Glutamatergic neuron (in vitro differentiated cells): ENCODE measurements at regions not wholly inside any gene's neighbourhood (a gene's known extent, or its start where the extent isn't known, plus 50 kb on each side); places are given as distances from the start of the nearest gene placed in this dataset.

Experiments used
- DNase-seq: peaks from one replicate; pipeline ENCODE4 v3.0.0; 2022
- H3K27ac Mint-ChIP-seq: one replicate; pipeline ENCODE4 v1.8.0; 2020; ENCODE audit warnings: mild to moderate bottlenecking, mixed read lengths, inconsistent platforms; ENCODE audit not compliant: unreplicated experiment
- H3K27me3 Mint-ChIP-seq: one replicate; pipeline ENCODE4 v1.8.0; 2020; ENCODE audit warnings: mild to moderate bottlenecking, moderate library complexity, mixed read lengths, inconsistent platforms; ENCODE audit not compliant: unreplicated experiment
- H3K36me3 Mint-ChIP-seq: one replicate; pipeline ENCODE4 v1.8.0; 2020; ENCODE audit warnings: mild to moderate bottlenecking, mixed read lengths, inconsistent platforms; ENCODE audit not compliant: unreplicated experiment
- H3K4me1 Mint-ChIP-seq: one replicate; pipeline ENCODE4 v1.8.0; 2020; ENCODE audit warnings: mild to moderate bottlenecking, low read depth, mixed read lengths, inconsistent platforms; ENCODE audit not compliant: unreplicated experiment
- H3K4me3 Mint-ChIP-seq: one replicate; pipeline ENCODE4 v1.8.0; 2020; ENCODE audit warnings: mild to moderate bottlenecking, mixed read lengths, inconsistent platforms; ENCODE audit not compliant: unreplicated experiment
- H3K9me3 Mint-ChIP-seq: one replicate; pipeline ENCODE4 v1.8.0; 2020; ENCODE audit warnings: mild to moderate bottlenecking, moderate library complexity, mixed read lengths, inconsistent platforms; ENCODE audit not compliant: unreplicated experiment
- TF ChIP-seq, protein P1 (sequence below): fragments of 200-600 bp; sonication (generic); IDR thresholded peaks from one replicate; pipeline ENCODE4 v1.5.0; 2021; ENCODE audit not compliant: partially characterized antibody, unreplicated experiment

DNA sequence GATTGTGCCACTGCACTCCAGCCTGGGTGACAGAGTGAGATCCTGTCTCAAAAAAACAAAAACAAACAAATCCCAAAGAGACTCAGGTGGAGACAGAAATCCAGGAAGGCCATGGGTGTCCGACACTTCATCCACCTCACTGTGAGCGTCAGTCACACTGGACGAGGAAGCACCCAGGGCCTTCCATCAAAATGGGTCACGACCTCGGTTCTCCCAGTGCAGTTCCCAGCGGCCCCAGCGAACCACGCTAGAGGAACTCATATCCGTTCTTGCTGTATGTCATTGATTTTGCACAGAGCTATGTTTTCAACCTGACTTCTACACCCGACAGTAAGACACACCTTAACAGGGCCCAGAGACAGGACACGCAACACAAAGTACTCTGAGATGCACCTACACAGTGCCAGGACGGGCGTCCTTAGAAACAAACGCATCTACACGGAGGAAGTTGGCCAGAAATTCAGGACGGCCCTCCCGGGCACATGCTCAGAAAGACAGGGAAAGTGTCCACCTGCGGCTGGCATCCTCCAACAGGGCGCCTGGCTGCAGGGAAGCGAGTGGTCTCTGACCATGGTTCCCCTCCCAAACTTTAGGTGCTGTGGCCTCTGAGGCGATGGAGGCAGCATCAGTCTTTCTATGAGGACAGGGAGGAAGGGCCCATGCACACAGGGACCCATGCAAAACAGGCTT lies 410.5 kb downstream of the CTTN start:
- DNase-seq, result no peak
- peaks cover 5% of the 10 kb centered on the region for H3K36me3 Mint-ChIP-seq

DNA sequence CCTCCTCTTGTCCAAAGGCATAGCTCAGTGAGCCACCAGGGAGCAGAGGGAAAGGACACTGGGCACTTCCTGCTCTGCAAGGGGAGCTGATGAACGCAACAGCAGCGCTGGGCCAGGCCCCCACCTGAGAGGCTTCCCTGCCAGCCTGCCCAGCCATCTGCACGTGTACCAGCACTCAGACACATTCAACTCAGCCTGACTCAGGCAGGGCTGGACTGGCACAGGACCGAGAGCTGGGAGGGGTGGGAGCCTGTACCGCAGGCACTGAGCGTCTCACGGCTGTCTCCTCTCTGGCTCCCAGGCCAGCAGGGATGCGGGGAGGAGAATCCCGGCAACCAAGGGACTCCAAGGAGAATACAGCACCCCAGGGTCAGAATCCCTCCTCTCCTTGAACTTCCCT lies 411.8 kb downstream of the CTTN start:
- Mint-ChIP-seq H3K36me3 (peaks cover 5% of the 10 kb centered on the region), H3K27ac (no peak overlapping the region)
- TF ChIP-seq, protein P1, sequence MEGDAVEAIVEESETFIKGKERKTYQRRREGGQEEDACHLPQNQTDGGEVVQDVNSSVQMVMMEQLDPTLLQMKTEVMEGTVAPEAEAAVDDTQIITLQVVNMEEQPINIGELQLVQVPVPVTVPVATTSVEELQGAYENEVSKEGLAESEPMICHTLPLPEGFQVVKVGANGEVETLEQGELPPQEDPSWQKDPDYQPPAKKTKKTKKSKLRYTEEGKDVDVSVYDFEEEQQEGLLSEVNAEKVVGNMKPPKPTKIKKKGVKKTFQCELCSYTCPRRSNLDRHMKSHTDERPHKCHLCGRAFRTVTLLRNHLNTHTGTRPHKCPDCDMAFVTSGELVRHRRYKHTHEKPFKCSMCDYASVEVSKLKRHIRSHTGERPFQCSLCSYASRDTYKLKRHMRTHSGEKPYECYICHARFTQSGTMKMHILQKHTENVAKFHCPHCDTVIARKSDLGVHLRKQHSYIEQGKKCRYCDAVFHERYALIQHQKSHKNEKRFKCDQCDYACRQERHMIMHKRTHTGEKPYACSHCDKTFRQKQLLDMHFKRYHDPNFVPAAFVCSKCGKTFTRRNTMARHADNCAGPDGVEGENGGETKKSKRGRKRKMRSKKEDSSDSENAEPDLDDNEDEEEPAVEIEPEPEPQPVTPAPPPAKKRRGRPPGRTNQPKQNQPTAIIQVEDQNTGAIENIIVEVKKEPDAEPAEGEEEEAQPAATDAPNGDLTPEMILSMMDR, result no peak

More for the DNA sequence above, 410.5 kb downstream of the CTTN start:
- H3K27me3 Mint-ChIP-seq, result peaks cover 13% of the 10 kb centered on the region
- TF ChIP-seq, protein P1, result no peak
- H3K4me3 Mint-ChIP-seq, result no peak overlapping the region
- no peaks in the 10 kb centered on the region for H3K4me1 Mint-ChIP-seq
- no peak overlapping the region for H3K27ac Mint-ChIP-seq
- H3K9me3 Mint-ChIP-seq, result peaks cover 7% of the 10 kb centered on the region

GRCh38 chr11:70810681-70811080 lies 412.4 kb downstream of the CTTN start:
- Mint-ChIP-seq H3K4me3 (no peak overlapping the region), H3K4me1 (no peaks in the 10 kb centered on the region), H3K27ac (no peak overlapping the region), H3K9me3 (peaks cover 8% of the 10 kb centered on the region), H3K27me3 (peaks cover 11% of the 10 kb centered on the region), H3K36me3 (peaks cover 5% of the 10 kb centered on the region)
- DNase-seq, result no peak
- TF ChIP-seq, protein P1, result no peak

More for the DNA sequence above, 411.8 kb downstream of the CTTN start:
- DNase-seq, result no peak
- Mint-ChIP-seq H3K4me3 (no peak overlapping the region), H3K9me3 (peaks cover 8% of the 10 kb centered on the region), H3K4me1 (no peaks in the 10 kb centered on the region), H3K27me3 (peaks cover 13% of the 10 kb centered on the region)

- no peak overlapping the region for H3K4me3 Mint-ChIP-seq
- no peak overlapping the region for H3K27ac Mint-ChIP-seq
- no peaks in the 10 kb centered on the region for H3K4me1 Mint-ChIP-seq
- peaks cover 11% of the 10 kb centered on the region for H3K27me3 Mint-ChIP-seq
- TF ChIP-seq, protein P1, result no peak
- no peak for DNase-seq
- peaks cover 5% of the 10 kb centered on the region for H3K36me3 Mint-ChIP-seq
- peaks cover 8% of the 10 kb centered on the region for H3K9me3 Mint-ChIP-seq
Measured at GRCh38 chr11:70811483-70811882, 413.2 kb downstream of the CTTN start.

DNA sequence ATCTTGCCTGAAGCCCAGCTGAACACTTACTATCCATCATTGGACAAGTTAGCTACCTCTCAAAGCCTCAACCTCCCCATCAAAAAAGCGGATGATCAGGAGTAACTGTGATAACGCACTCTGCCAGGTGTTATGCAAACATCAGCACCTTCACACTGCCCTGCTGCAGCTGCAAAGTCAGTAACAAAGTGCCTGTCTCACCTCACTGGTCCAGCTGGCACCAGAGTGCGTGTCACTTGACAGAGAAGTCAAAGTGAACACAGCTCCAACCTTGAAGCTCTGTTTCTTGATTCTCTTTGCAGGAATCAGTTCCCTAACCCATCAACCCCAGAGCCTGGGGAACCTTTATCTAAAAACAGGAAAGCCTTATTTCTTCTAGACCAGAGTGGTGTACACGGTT lies 413.6 kb downstream of the CTTN start:
- Mint-ChIP-seq H3K27me3 (peaks cover 11% of the 10 kb centered on the region), H3K27ac (no peak overlapping the region), H3K4me3 (no peak overlapping the region), H3K9me3 (peaks cover 8% of the 10 kb centered on the region), H3K36me3 (peaks cover 5% of the 10 kb centered on the region), H3K4me1 (no peaks in the 10 kb centered on the region)
- TF ChIP-seq, protein P1, result no peak
- no peak for DNase-seq
